Activated CD8-positive, alpha-beta T cell treated with anti-CD3 and anti-CD28 coated beads for 36 hours (primary cell): ENCODE measurements at regions not wholly inside any gene's neighbourhood (a gene's known extent, or its start where the extent isn't known, plus 50 kb on each side); places are given as distances from the start of the nearest gene placed in this dataset.
A peak's percentile ranks its signal among the peaks of the same experiment; 100 is the strongest.

Experiments used
- ATAC-seq: fragments of 200-7000 bp; cut with Tn5 transposase; one replicate; pipeline ENCODE4 v1.10.0; 2021; ENCODE audit warnings: mild to moderate bottlenecking, moderate library complexity
- CTCF ChIA-PET: fragments of 350-600 bp; sonication (Branson Sonifier 250); formaldehyde crosslinking; loops from one replicate; lab custom pipeline; 2021; ENCODE audit warnings: antibody characterized with exemption; lab: Charles Lee
- POLR2A ChIA-PET: fragments of 350-600 bp; sonication (Branson Sonifier 250); formaldehyde crosslinking; loops from one replicate; lab custom pipeline; 2021; ENCODE audit warnings: antibody characterized with exemption; lab: Charles Lee
- DNase-seq: peaks from one replicate; pipeline ENCODE4 v3.0.0-alpha.2; 2020
- H3K27ac Mint-ChIP-seq: one replicate; pipeline ENCODE4 v1.8.0; 2021; ENCODE audit warnings: mild to moderate bottlenecking, mixed read lengths
- H3K27me3 Mint-ChIP-seq: one replicate; pipeline ENCODE4 v1.8.0; 2021; ENCODE audit warnings: mixed read lengths
- H3K36me3 Mint-ChIP-seq: one replicate; pipeline ENCODE4 v1.8.0; 2021; ENCODE audit warnings: low read depth, mixed read lengths
- H3K4me1 Mint-ChIP-seq: one replicate; pipeline ENCODE4 v1.8.0; 2021; ENCODE audit warnings: low read depth, mixed read lengths
- H3K4me3 Mint-ChIP-seq: one replicate; pipeline ENCODE4 v1.8.0; 2021; ENCODE audit warnings: mild to moderate bottlenecking, moderate library complexity, mixed read lengths
- H3K9me3 Mint-ChIP-seq: one replicate; pipeline ENCODE4 v1.8.0; 2021; ENCODE audit warnings: mixed read lengths
- CTCF ChIP-seq: fragments of 200-600 bp; IDR thresholded peaks from one replicate; pipeline ENCODE4 v1.8.0; 2022; ENCODE audit warnings: antibody characterized with exemption, mild to moderate bottlenecking
- intact Hi-C: fragments of 100-400 bp; cut with micrococcal nuclease; formaldehyde crosslinking; loops from one replicate; pipeline ENCODE4 v1.10.0; 2022

GRCh38 chr1:34450325-34450724 lies 273.6 kb downstream of the C1orf94 start:
- no peaks in the 10 kb centered on the region for H3K4me1 Mint-ChIP-seq
- no peak for DNase-seq

GRCh38 chr1:34452451-34452850 lies 275.7 kb downstream of the C1orf94 start:
- Mint-ChIP-seq H3K9me3 (no peaks in the 10 kb centered on the region), H3K4me1 (no peaks in the 10 kb centered on the region), H3K27ac (no peak overlapping the region), H3K27me3 (peaks cover 1% of the 10 kb centered on the region), H3K36me3 (no peaks in the 10 kb centered on the region), H3K4me3 (no peak overlapping the region)
- ATAC-seq (no peak), DNase-seq (no peak)
- intact Hi-C loops = no loop called here
- POLR2A ChIA-PET = no interaction called here
- TF ChIP-seq CTCF = no peak
- CTCF ChIA-PET = no interaction called here

More at GRCh38 chr1:34450325-34450724, 273.6 kb downstream of the C1orf94 start:
- Mint-ChIP-seq H3K27ac (no peak overlapping the region), H3K9me3 (no peaks in the 10 kb centered on the region), H3K36me3 (no peaks in the 10 kb centered on the region), H3K4me3 (no peak overlapping the region), H3K27me3 (peaks cover 9% of the 10 kb centered on the region)
- no peak for TF ChIP-seq CTCF
- intact Hi-C loops = no loop called here
- ATAC-seq = no peak
- ChIA-PET CTCF (no interaction called here), POLR2A (no interaction called here)

GRCh38 chr1:34455121-34455520 lies 278.4 kb downstream of the C1orf94 start:
- Mint-ChIP-seq H3K27me3 (peaks cover 3% of the 10 kb centered on the region), H3K9me3 (no peaks in the 10 kb centered on the region), H3K4me1 (no peaks in the 10 kb centered on the region), H3K27ac (no peak overlapping the region), H3K36me3 (no peaks in the 10 kb centered on the region), H3K4me3 (no peak overlapping the region)
- no peak for ATAC-seq
- TF ChIP-seq CTCF = no peak
- intact Hi-C loops = no loop called here
- ChIA-PET POLR2A (no interaction called here), CTCF (interaction anchor here (1.0 kb wide), 1 partner anchor 287 kb away, joined by 4 read pairs; no protein-coding TSS in a partner anchor)
- DNase-seq = no peak

GRCh38 chr1:34460193-34460592 lies 283.5 kb downstream of the C1orf94 start:
- intact Hi-C loops = loop anchor here (2.0 to 10.0 kb wide), 3 partner anchors 137 to 283 kb away; no protein-coding TSS in a partner anchor
- ChIA-PET CTCF (interaction anchor here (0.8 to 3.4 kb wide), 15 partner anchors 10 to 282 kb away, joined by 3 to 35 read pairs (median 4); no protein-coding TSS in a partner anchor), POLR2A (no interaction called here)
- H3K27me3 Mint-ChIP-seq = peaks cover 5% of the 10 kb centered on the region
- H3K4me1 Mint-ChIP-seq = no peaks in the 10 kb centered on the region
- no peaks in the 10 kb centered on the region for H3K9me3 Mint-ChIP-seq
- DNase-seq = peak; percentile 73
- no peak overlapping the region for H3K4me3 Mint-ChIP-seq
- no peak for ATAC-seq
- peak; percentile 68 for TF ChIP-seq CTCF
- H3K36me3 Mint-ChIP-seq = no peaks in the 10 kb centered on the region
- H3K27ac Mint-ChIP-seq = no peak overlapping the region

- H3K4me3 Mint-ChIP-seq = no peak overlapping the region
- H3K36me3 Mint-ChIP-seq = no peaks in the 10 kb centered on the region
- H3K27ac Mint-ChIP-seq = no peak overlapping the region
- intact Hi-C loops = no loop called here
- ChIA-PET POLR2A (no interaction called here), CTCF (interaction anchor here (0.9 to 1.3 kb wide), 3 partner anchors 10 to 272 kb away, joined by 4 to 6 read pairs (median 4); no protein-coding TSS in a partner anchor)
- H3K4me1 Mint-ChIP-seq = no peaks in the 10 kb centered on the region
- peaks cover 11% of the 10 kb centered on the region for H3K27me3 Mint-ChIP-seq
- DNase-seq (no peak), ATAC-seq (no peak)
- H3K9me3 Mint-ChIP-seq = no peaks in the 10 kb centered on the region
- TF ChIP-seq CTCF = no peak
Observed at GRCh38 chr1:34470401-34470800, 284.4 kb upstream of the GJB5 start.
